Right lobe of liver (tissue), 4 donors: ENCODE measurements at regions not wholly inside any gene's neighbourhood (a gene's known extent, or its start where the extent isn't known, plus 50 kb on each side); places are given as distances from the start of the nearest gene placed in this dataset.
"Not testable (repeated sequence)": the region's sequence is repeated elsewhere in the genome, so short reads cannot be mapped to it uniquely, and the experiment has no call there.

Experiments
- POLR2A ChIP-seq: fragments of 450-650 bp; IDR thresholded peaks from one replicate; pipeline ENCODE4 v1.6.1; 2017; ENCODE audit warnings: antibody characterized with exemption, mild to moderate bottlenecking
- TF ChIP-seq, protein P1 (sequence below), 4 donors: fragments of 200-600 bp in 3 of 4; fragments of 450-650 bp in 1 of 4; IDR thresholded peaks; one replicate each; pipeline versions ENCODE4 v1.5.1 to v1.8.0; 2016 to 2022; ENCODE audit warnings: antibody characterized with exemption in 4 of 4, mild to moderate bottlenecking in 2 of 4
- donor health status: DM: no; HTN: no; CAD: no.
- donor health status: DM: no; HTN: no; CAD: no.
- donor health status: DM: no; HTN: yes; CAD: no.

DNA sequence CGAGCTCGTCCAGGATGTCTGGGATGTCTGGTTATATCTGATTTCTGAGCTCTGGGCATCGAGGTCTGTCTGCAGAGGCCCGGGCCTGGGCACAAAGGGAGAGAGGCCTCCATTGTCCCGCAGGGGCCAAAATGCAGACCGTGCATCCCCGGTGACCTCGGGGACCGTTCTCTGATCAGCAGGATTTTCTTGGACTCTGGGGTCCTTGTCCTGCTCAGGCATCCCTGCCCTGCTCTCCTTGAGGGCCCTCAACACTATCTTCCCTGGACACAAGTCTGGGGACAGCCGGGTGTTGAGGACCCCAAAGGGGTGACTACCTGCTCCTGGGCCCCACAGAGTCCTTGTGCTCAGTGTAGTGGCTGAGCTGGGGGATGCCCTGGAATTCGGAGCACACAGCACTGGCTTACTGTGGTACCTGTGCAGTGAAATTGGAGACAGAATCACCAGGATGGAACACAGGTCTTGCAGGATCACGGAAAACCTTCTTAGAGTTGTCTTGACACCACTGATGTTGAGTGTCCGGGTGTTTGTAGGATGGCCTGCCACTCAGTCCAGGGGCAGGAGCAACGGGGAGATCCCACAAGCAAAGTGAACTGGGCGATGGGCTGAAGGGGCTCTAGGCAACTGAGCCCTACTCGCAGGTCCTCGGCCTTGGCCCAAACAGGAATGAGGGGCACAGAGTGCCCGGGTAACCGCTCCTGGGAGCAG, 1369.2 kb downstream of the CDH12 start:
- TF ChIP-seq, protein P1, sequence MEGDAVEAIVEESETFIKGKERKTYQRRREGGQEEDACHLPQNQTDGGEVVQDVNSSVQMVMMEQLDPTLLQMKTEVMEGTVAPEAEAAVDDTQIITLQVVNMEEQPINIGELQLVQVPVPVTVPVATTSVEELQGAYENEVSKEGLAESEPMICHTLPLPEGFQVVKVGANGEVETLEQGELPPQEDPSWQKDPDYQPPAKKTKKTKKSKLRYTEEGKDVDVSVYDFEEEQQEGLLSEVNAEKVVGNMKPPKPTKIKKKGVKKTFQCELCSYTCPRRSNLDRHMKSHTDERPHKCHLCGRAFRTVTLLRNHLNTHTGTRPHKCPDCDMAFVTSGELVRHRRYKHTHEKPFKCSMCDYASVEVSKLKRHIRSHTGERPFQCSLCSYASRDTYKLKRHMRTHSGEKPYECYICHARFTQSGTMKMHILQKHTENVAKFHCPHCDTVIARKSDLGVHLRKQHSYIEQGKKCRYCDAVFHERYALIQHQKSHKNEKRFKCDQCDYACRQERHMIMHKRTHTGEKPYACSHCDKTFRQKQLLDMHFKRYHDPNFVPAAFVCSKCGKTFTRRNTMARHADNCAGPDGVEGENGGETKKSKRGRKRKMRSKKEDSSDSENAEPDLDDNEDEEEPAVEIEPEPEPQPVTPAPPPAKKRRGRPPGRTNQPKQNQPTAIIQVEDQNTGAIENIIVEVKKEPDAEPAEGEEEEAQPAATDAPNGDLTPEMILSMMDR (IDR thresholded peaks at IDR 0.05), result not testable (repeated sequence)
- not testable (repeated sequence) for TF ChIP-seq POLR2A
